ENCODE measurements at regions not wholly inside any gene's neighbourhood (a gene's known extent, or its start where the extent isn't known, plus 50 kb on each side); places are given as distances from the start of the nearest gene placed in this dataset.

DNA sequence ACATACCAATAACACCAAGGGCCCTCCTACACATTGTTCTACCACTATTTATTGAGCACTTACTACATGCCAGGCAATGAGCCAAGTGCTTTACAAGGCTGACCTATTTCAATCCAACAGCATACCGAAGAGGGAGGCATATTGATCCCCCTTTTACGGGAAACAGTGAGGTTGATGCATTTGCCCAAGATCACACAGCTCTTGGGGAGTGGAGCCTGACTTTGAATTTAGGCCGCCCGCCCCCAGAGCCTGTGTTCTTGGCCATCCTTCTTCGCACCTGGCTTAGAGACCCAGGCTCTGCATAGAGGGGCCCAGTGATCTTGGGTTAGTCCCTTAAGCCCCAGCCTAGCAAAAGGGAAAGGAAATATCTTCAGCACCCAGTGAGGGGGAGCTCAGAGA lies 158.1 kb upstream of the IER5L start:
- no peaks in the 10 kb centered on the region for H3K27me3 ChIP-seq (replicated peaks)
- H3K4me3 ChIP-seq (ENCODE audit: low read depth, low read length): no peak overlapping the region
- no peaks in the 10 kb centered on the region for H3K36me3 ChIP-seq (replicated peaks)
- TF ChIP-seq, protein P1, sequence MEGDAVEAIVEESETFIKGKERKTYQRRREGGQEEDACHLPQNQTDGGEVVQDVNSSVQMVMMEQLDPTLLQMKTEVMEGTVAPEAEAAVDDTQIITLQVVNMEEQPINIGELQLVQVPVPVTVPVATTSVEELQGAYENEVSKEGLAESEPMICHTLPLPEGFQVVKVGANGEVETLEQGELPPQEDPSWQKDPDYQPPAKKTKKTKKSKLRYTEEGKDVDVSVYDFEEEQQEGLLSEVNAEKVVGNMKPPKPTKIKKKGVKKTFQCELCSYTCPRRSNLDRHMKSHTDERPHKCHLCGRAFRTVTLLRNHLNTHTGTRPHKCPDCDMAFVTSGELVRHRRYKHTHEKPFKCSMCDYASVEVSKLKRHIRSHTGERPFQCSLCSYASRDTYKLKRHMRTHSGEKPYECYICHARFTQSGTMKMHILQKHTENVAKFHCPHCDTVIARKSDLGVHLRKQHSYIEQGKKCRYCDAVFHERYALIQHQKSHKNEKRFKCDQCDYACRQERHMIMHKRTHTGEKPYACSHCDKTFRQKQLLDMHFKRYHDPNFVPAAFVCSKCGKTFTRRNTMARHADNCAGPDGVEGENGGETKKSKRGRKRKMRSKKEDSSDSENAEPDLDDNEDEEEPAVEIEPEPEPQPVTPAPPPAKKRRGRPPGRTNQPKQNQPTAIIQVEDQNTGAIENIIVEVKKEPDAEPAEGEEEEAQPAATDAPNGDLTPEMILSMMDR (IDR thresholded peaks at IDR 0.05; ENCODE audit: low read depth, low read length, missing control alignments): no peak
- no peak overlapping the region for H3K27ac ChIP-seq
- in situ Hi-C loops (cut with HindIII; ENCODE audit: low pct_ligation_motif_present, low sequenced_read_pairs): loop anchor here (25.0 kb wide), 2 partner anchors 174 to 276 kb away; partner anchors contain the start of gene C9orf50
- peak; percentile 44 for DNase-seq

DNA sequence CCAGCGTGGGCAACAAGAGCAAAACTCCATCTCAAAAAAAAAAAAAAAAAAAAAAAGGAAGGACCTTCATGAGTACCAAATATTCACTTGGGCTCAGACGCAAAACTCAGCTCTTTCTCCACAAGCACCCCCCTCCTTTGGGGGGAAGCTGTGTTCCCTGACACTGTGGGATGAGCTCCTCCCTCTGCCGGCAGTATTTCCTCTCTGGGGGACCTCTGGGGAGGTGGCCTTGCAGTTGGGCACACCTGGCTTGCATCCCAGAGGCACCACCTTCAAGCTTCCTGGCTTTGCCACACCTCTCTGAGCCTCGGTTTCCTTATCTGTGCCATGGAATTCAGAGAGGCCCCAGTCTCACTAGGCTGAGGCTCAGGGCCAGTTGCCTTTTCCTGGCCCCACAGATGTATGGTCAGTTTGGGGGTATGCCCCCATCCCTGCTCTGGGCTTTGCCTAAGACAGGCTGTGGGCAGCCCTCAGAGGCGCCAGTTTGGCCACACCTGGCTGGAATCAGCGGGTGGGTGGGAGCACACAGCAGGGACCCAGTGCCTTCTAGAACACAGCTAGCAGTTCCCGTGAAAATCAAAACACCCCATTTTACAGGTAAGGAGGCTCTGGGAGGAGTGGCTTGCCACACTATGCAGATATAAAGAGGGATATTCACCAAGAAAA lies 157.5 kb upstream of the IER5L start:
- no peaks in the 10 kb centered on the region for H3K36me3 ChIP-seq (replicated peaks)
- H3K27me3 ChIP-seq (replicated peaks): no peaks in the 10 kb centered on the region
- H3K4me3 ChIP-seq (ENCODE audit: low read depth, low read length): no peak overlapping the region
- no peak overlapping the region for H3K27ac ChIP-seq
- TF ChIP-seq, protein P1 (IDR thresholded peaks at IDR 0.05; ENCODE audit: low read depth, low read length, missing control alignments): no peak
- no peak for DNase-seq
- in situ Hi-C loops (cut with HindIII; ENCODE audit: low pct_ligation_motif_present, low sequenced_read_pairs): loop anchor here (25.0 kb wide), 2 partner anchors 173 to 277 kb away; partner anchors contain the start of gene C9orf50

DNA sequence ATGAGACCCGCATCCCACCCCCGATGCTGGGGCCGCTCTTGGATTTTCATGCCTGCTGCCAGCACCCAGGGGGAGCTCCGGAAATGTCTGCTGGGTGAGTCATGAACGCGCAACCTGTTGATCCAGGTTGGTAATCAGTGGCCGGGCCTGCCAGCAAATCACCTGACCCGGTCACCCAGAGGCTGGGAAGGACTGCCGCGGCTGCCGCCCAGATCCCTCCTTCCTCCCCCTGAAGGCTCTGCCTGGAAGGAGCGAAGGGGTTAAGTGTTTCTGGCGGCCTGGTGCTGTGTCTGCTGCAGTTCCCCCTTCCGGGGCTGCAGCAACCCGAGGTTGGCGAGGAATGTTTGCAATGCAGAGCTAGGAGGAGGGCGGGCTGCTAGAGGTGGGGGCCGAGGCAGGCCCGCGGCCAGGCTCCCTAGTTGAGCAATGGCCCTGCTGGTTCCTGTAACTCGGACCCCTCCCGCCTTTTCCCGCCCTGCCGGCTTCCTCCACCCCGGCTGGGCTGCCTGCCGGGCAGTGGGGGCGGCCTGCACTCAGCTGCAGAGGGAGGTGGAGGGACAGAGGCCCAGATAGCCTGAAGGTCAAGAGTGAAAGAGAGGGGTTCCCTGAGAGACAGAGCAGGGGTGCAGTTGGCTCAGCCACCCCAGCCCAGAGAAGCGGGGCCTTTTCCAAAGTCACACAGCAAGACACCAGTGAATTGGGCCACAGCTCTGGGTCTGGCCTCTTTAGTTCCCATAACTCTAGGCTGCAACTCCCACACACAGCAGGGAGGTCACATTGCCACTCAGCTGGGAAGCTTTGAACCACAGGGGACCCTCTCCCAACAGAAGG lies 156.3 kb upstream of the IER5L start:
- Histone ChIP-seq H3K4me3 (ENCODE audit: low read depth, low read length) (no peak overlapping the region), H3K27me3 (replicated peaks) (no peaks in the 10 kb centered on the region), H3K36me3 (replicated peaks) (no peaks in the 10 kb centered on the region), H3K27ac (peak overlapping the region; percentile 45)
- TF ChIP-seq, protein P1 (IDR thresholded peaks at IDR 0.05; ENCODE audit: low read depth, low read length, missing control alignments): no peak
- peak; percentile 90 for DNase-seq
- in situ Hi-C loops (cut with HindIII; ENCODE audit: low pct_ligation_motif_present, low sequenced_read_pairs): loop anchor here (25.0 kb wide), 2 partner anchors 172 to 278 kb away; partner anchors contain the start of gene C9orf50

DNA sequence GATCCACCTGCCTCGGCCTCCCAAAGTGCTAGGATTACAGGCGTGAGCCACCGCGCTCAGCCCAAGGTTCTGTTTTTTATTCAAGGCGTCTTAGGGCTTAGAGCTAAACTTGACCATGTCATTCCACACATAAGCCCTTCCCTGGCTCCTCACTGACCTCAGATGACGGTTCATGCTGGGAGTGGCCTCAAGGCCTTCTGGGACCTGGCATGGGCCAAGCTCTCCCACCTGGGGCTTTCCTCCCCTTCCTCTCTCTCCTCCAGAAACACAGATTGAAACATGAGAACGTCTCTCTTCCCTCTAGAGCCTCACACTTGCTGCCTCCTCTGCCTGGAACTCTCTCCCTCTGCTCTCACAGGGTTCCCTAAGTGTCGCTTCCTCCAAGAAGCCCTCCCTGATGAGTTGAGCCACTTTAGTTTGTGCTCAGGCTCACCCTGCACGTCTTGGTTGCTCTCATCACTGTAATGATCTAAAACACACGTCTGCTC lies 155.6 kb upstream of the IER5L start:
- no peaks in the 10 kb centered on the region for H3K36me3 ChIP-seq (replicated peaks)
- H3K4me3 ChIP-seq (ENCODE audit: low read depth, low read length): no peak overlapping the region
- in situ Hi-C loops (cut with HindIII; ENCODE audit: low pct_ligation_motif_present, low sequenced_read_pairs): loop anchor here (25.0 kb wide), 2 partner anchors 171 to 279 kb away; partner anchors contain the start of gene C9orf50
- TF ChIP-seq, protein P1 (IDR thresholded peaks at IDR 0.05; ENCODE audit: low read depth, low read length, missing control alignments): no peak
- H3K27me3 ChIP-seq (replicated peaks): no peaks in the 10 kb centered on the region
- H3K27ac ChIP-seq: peak overlapping the region; percentile 45
- no peak for DNase-seq

DNA sequence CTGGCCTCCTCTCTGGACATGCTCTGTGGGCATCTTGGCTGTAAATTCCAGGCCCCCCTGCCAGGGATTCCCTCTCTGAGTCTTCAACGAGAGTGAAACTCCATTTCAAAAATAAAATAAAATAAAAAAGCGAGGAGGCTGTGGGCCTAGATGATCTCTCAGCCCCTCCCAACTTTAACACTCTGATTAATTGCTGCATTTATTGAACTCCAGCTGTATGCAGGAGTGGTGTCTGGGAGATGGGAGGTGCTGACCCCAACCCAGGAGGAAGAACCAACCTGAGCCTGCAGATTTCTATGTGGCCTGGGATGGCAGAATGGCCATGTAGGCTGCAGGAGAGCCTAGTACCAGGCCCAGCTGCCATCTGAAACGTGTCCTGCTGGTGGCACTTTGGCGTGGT lies 154.5 kb upstream of the IER5L start:
- no peaks in the 10 kb centered on the region for H3K27me3 ChIP-seq (replicated peaks)
- H3K27ac ChIP-seq: no peak overlapping the region
- no peaks in the 10 kb centered on the region for H3K36me3 ChIP-seq (replicated peaks)
- no peak overlapping the region for H3K4me3 ChIP-seq (ENCODE audit: low read depth, low read length)
- in situ Hi-C loops (cut with HindIII; ENCODE audit: low pct_ligation_motif_present, low sequenced_read_pairs): loop anchor here (25.0 kb wide), 2 partner anchors 170 to 280 kb away; partner anchors contain the start of gene C9orf50
- no peak for DNase-seq
- TF ChIP-seq, protein P1 (IDR thresholded peaks at IDR 0.05; ENCODE audit: low read depth, low read length, missing control alignments): no peak

Data from brain microvascular endothelial cell (primary cell).